ENCODE measurements at regions not wholly inside any gene's neighbourhood (a gene's known extent, or its start where the extent isn't known, plus 50 kb on each side); places are given as distances from the start of the nearest gene placed in this dataset.

GRCh38 chr6:140915103-140915502 lies 1217.6 kb upstream of the GJE1 start:
- DNase-seq, result no peak
- H3K27me3 ChIP-seq, result no peaks in the 10 kb centered on the region
- no peak overlapping the region for H3K4me3 ChIP-seq
- no peaks in the 10 kb centered on the region for H3K9me3 ChIP-seq
- no peaks in the 10 kb centered on the region; the same call in 1 of the 2 replicates for H3K36me3 ChIP-seq

GRCh38 chr6:140912686-140913085 lies 1220.0 kb upstream of the GJE1 start:
- Histone ChIP-seq H3K4me3 (no peak overlapping the region), H3K36me3 (no peaks in the 10 kb centered on the region; the same call in 1 of the 2 replicates)
- no peak for DNase-seq

GRCh38 chr6:140909625-140910024 lies 1223.1 kb upstream of the GJE1 start:
- no peaks in the 10 kb centered on the region for H3K27me3 ChIP-seq
- H3K9me3 ChIP-seq, result no peaks in the 10 kb centered on the region
- H3K4me3 ChIP-seq, result no peak overlapping the region
- no peak for DNase-seq
- H3K36me3 ChIP-seq, result no peaks in the 10 kb centered on the region

More at GRCh38 chr6:140912686-140913085, 1220.0 kb upstream of the GJE1 start:
- H3K9me3 ChIP-seq, result no peaks in the 10 kb centered on the region
- no peaks in the 10 kb centered on the region for H3K27me3 ChIP-seq

GRCh38 chr6:140909156-140909555 lies 1223.6 kb upstream of the GJE1 start:
- Histone ChIP-seq H3K9me3 (no peaks in the 10 kb centered on the region), H3K27me3 (no peaks in the 10 kb centered on the region), H3K36me3 (no peaks in the 10 kb centered on the region), H3K4me3 (no peak overlapping the region)
- no peak for DNase-seq

GRCh38 chr6:140908505-140908904 lies 1224.2 kb upstream of the GJE1 start:
- H3K4me3 ChIP-seq, result no peak overlapping the region
- DNase-seq, result no peak
- H3K9me3 ChIP-seq, result no peaks in the 10 kb centered on the region
- H3K27me3 ChIP-seq, result no peaks in the 10 kb centered on the region
- H3K36me3 ChIP-seq, result no peaks in the 10 kb centered on the region

DNA sequence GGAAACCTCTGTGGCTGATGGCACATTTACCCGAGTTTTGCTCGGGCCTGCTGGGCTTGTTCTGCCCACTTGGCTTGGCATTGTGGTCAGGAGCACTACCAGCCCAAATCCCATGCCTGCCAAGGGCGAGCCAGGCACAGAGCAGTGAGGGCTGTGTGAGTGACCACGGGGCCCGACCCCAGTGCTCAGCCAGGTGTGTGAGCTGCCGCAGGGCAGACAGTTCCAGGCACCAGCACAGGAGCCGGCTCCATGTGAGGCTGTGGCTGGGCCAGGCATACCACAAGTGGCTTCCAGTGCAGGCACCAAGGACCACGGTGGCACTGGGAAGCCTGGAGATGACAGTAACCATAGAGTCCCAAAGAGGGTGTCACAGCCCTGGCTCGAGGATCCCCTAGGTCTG lies 1225.5 kb upstream of the GJE1 start:
- H3K9me3 ChIP-seq, result 0 out of 2 replicates have a peak, but pooled peaks cover 2% of the 10 kb centered on the region

DNA sequence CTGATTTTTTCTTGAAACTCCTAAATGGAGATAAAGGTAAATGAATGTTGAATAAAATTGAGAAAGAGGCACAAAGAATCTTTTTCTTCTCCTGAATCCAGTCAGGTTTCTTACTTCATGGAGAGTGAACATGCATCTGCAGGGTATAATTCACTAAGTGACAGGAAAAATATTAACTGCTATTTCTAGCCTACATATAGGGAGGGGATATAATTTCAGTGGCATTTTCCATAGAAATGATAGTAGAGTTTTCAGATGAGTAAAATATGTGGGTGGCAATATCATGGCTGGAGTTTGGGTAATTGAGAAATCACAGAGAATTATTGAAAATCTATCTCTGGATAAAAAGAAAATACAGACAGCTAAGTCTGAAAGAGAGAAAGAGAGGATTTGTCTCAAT lies 1227.0 kb upstream of the GJE1 start:
- H3K9me3 ChIP-seq, result peaks cover 8% of the 10 kb centered on the region
- H3K4me3 ChIP-seq, result no peak overlapping the region
- H3K36me3 ChIP-seq, result no peaks in the 10 kb centered on the region
- no peaks in the 10 kb centered on the region for H3K27me3 ChIP-seq
- no peak for DNase-seq

More for the DNA sequence above, 1225.5 kb upstream of the GJE1 start:
- no peaks in the 10 kb centered on the region for H3K27me3 ChIP-seq
- no peak overlapping the region for H3K4me3 ChIP-seq
- H3K36me3 ChIP-seq, result no peaks in the 10 kb centered on the region
- DNase-seq, result no peak

DNA sequence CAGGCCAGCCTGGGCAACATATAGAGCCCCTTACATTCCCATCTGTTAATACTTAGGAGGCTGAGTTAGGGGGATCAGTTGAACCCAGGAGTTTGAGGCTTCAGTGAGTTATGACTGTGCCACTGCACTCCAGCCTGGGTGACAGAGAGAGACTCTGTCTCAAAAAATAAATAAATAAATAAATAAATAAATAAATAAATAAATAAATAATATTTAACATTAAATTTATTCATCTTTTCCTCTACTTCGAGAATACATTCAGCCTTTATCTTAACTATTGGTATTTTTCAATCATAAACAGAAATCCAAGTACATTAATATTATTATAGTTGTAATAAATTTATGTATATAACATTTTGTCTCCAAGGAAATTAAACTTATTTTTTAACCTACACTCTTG lies 1227.7 kb upstream of the GJE1 start:
- no peak for DNase-seq
- H3K9me3 ChIP-seq, result peaks cover 8% of the 10 kb centered on the region
- no peak overlapping the region for H3K4me3 ChIP-seq
- H3K36me3 ChIP-seq, result no peaks in the 10 kb centered on the region
- H3K27me3 ChIP-seq, result no peaks in the 10 kb centered on the region

- H3K36me3 ChIP-seq, result no peaks in the 10 kb centered on the region
- H3K4me3 ChIP-seq, result no peak overlapping the region
- H3K27me3 ChIP-seq, result no peaks in the 10 kb centered on the region
- H3K9me3 ChIP-seq, result peaks cover 14% of the 10 kb centered on the region
- peak; percentile 25 for DNase-seq
These were observed 1234.7 kb upstream of the GJE1 start for GRCh38 chr6:140897804-140898573.

- H3K27me3 ChIP-seq, result no peaks in the 10 kb centered on the region
- no peak overlapping the region for H3K4me3 ChIP-seq
- no peak for DNase-seq
- H3K9me3 ChIP-seq, result peaks cover 14% of the 10 kb centered on the region
- no peaks in the 10 kb centered on the region for H3K36me3 ChIP-seq
These were observed 1235.4 kb upstream of the GJE1 start for GRCh38 chr6:140897349-140897748.

GRCh38 chr6:140893432-140893831 lies 1239.3 kb upstream of the GJE1 start:
- DNase-seq, result no peak
- peaks cover 8% of the 10 kb centered on the region for H3K9me3 ChIP-seq
- H3K4me3 ChIP-seq, result no peak overlapping the region
- H3K36me3 ChIP-seq, result no peaks in the 10 kb centered on the region
- no peaks in the 10 kb centered on the region for H3K27me3 ChIP-seq

GRCh38 chr6:140879946-140880345 lies 1252.8 kb upstream of the GJE1 start:
- H3K36me3 ChIP-seq, result no peaks in the 10 kb centered on the region
- DNase-seq, result no peak
- peaks cover 2% of the 10 kb centered on the region; the same call in 1 of the 2 replicates for H3K9me3 ChIP-seq
- no peak overlapping the region for H3K4me3 ChIP-seq
- no peaks in the 10 kb centered on the region for H3K27me3 ChIP-seq

GRCh38 chr6:140874066-140874465 lies 1258.7 kb upstream of the GJE1 start:
- Histone ChIP-seq H3K9me3 (peaks cover 21% of the 10 kb centered on the region), H3K4me3 (no peak overlapping the region), H3K36me3 (no peaks in the 10 kb centered on the region), H3K27me3 (no peaks in the 10 kb centered on the region)
- DNase-seq, result no peak

DNA sequence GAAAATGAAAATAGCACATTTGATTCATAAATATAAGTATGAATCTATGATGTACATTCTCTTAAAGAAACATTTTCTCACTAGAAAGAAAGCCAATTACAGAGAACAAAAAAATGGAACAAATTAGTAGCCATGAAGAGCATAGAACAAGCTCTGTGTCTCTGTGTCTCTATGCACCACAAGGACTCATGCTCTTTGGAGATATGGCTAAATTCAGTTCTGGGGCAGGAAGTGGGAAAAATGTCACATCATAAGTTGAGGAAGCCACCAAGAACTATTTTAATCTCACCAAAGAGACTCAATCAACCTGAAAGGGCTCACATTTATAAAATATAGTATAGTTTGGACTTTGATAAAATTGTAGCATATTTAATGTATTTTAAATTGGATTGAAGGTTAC lies 1259.8 kb upstream of the GJE1 start:
- Histone ChIP-seq H3K4me3 (no peak overlapping the region), H3K9me3 (peaks cover 21% of the 10 kb centered on the region), H3K36me3 (no peaks in the 10 kb centered on the region), H3K27me3 (no peaks in the 10 kb centered on the region)
- no peak for DNase-seq

GRCh38 chr6:140871911-140872310 lies 1260.8 kb upstream of the GJE1 start:
- Histone ChIP-seq H3K9me3 (peaks cover 19% of the 10 kb centered on the region), H3K4me3 (no peak overlapping the region), H3K36me3 (no peaks in the 10 kb centered on the region), H3K27me3 (no peaks in the 10 kb centered on the region)
- no peak for DNase-seq

DNA sequence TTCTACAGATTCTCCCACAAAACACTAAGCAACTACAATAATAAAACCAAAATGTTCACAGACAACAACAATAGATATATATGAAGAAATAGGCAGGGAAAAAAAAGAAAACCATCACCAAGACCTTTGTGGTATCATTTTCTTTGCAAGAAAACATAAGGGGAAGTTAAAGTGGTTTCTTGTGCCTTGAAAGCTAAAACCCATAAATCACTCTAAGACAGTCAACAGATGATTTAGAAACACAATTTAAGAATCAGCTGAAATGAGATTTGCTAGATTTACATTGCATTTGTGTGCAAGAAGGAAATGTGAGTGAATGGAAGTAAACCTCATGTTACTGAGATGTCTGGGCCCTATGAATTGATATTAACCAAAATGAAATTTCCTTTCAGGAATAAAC lies 1265.4 kb upstream of the GJE1 start:
- Histone ChIP-seq H3K9me3 (peaks cover 16% of the 10 kb centered on the region), H3K4me3 (no peak overlapping the region), H3K27me3 (no peaks in the 10 kb centered on the region), H3K36me3 (no peaks in the 10 kb centered on the region)
- no peak for DNase-seq

DNA sequence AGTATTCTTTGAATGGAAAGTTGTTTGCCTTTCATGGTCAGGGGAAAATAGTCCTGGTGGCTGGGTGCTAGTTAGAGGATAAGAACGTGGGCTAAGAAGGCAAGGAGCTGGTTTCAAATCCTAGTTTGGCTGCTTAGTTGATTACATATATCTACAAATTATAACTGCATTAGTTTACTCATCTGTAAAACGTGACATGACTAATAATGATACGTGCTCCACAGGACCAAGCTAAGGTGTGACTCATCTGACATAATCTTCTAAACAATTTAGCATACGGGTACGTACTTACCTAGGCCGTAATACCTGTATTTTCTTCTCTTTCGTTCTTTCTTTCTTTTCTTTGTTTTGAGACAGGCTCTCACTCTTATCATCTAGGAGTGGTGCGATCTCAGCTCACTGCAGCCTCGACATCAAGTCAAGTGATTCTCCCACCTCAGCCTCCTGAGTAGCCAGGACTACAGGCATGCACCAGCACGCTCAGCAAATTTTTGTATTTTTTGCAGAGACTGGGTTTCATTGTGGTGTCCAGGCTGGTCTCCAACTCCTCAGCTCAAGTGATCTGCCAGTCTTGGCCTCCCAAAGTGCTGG lies 1274.2 kb upstream of the GJE1 start:
- Histone ChIP-seq H3K27me3 (no peaks in the 10 kb centered on the region), H3K9me3 (peaks cover 8% of the 10 kb centered on the region), H3K4me3 (no peak overlapping the region), H3K36me3 (peaks cover 11% of the 10 kb centered on the region)
- peak; percentile 63 for DNase-seq
